Lower leg skin (tissue), 3 donors: ENCODE measurements at regions not wholly inside any gene's neighbourhood (a gene's known extent, or its start where the extent isn't known, plus 50 kb on each side); places are given as distances from the start of the nearest gene placed in this dataset.
"Not testable (repeated sequence)": the region's sequence is repeated elsewhere in the genome, so short reads cannot be mapped to it uniquely, and the experiment has no call there.

Experiments used
- CTCF ChIP-seq, 3 donors: fragments of 450-650 bp; IDR thresholded peaks; one replicate each; pipeline ENCODE4 v1.5.1; 2016; ENCODE audit warnings: antibody characterized with exemption in 3 of 3, mild to moderate bottlenecking in 3 of 3, moderate library complexity in 2 of 3
- POLR2A ChIP-seq, 2 donors: fragments of 450-650 bp; IDR thresholded peaks; one replicate each; pipeline ENCODE4 v1.6.1; 2016 to 2017; ENCODE audit warnings: antibody characterized with exemption in 2 of 2, mild to moderate bottlenecking in 1 of 2, moderate library complexity in 1 of 2

GRCh38 chr2:89610927-89611515 is 919.5 kb downstream of the RPIA start:
- TF ChIP-seq POLR2A, CTCF (IDR thresholded peaks at IDR 0.05): not testable (repeated sequence)
